GM18861 (cell line): ENCODE measurements at regions not wholly inside any gene's neighbourhood (a gene's known extent, or its start where the extent isn't known, plus 50 kb on each side); places are given as distances from the start of the nearest gene placed in this dataset.

Source experiments
- ATAC-seq: cut with Tn5 transposase; IDR thresholded peaks from one replicate; pipeline ENCODE4 v1.9.1; 2021; ENCODE audit not compliant: unreplicated experiment

GRCh38 chr1:209509039-209509438 lies 74.5 kb upstream of the CAMK1G start:
- ATAC-seq: no peak

GRCh38 chr1:209510063-209510462 lies 73.5 kb upstream of the CAMK1G start:
- no peak for ATAC-seq

GRCh38 chr1:209511169-209511568 lies 72.3 kb upstream of the CAMK1G start:
- ATAC-seq: no peak

- no peak for ATAC-seq
These were observed 70.7 kb upstream of the CAMK1G start for GRCh38 chr1:209512821-209513220.

- ATAC-seq: peak; percentile 72
These were observed 70.3 kb upstream of the CAMK1G start for GRCh38 chr1:209513226-209513625.

GRCh38 chr1:209516771-209517680 lies 66.5 kb upstream of the CAMK1G start:
- no peak for ATAC-seq

- ATAC-seq: no peak
These were observed 65.8 kb upstream of the CAMK1G start for GRCh38 chr1:209517681-209518050.

- ATAC-seq: no peak
These were observed 63.7 kb upstream of the CAMK1G start for GRCh38 chr1:209519786-209520185.

- ATAC-seq: no peak
These were observed 60.7 kb upstream of the CAMK1G start for GRCh38 chr1:209522826-209523225.

- ATAC-seq: no peak
These were observed 57.4 kb upstream of the CAMK1G start for GRCh38 chr1:209526137-209526536.

- no peak for ATAC-seq
These were observed 56.1 kb upstream of the CAMK1G start for GRCh38 chr1:209527372-209527771.

GRCh38 chr1:209527993-209528717 lies 55.4 kb upstream of the CAMK1G start:
- ATAC-seq: no peak

GRCh38 chr1:209529233-209529632 lies 54.3 kb upstream of the CAMK1G start:
- ATAC-seq: no peak

GRCh38 chr1:209531006-209531405 lies 52.5 kb upstream of the CAMK1G start:
- ATAC-seq: no peak

- no peak for ATAC-seq
These were observed 52.0 kb upstream of the CAMK1G start for GRCh38 chr1:209531549-209531948.
